ENCODE measurements at regions not wholly inside any gene's neighbourhood (a gene's known extent, or its start where the extent isn't known, plus 50 kb on each side); places are given as distances from the start of the nearest gene placed in this dataset.
"Not testable (repeated sequence)": the region's sequence is repeated elsewhere in the genome, so short reads cannot be mapped to it uniquely, and the experiment has no call there.

GRCh38 chr20:28562510-28562898 lies 2695.0 kb upstream of the DEFB115 start:
- DNase-seq (ENCODE audit: low read depth in 2 of 2) = no peak

DNA sequence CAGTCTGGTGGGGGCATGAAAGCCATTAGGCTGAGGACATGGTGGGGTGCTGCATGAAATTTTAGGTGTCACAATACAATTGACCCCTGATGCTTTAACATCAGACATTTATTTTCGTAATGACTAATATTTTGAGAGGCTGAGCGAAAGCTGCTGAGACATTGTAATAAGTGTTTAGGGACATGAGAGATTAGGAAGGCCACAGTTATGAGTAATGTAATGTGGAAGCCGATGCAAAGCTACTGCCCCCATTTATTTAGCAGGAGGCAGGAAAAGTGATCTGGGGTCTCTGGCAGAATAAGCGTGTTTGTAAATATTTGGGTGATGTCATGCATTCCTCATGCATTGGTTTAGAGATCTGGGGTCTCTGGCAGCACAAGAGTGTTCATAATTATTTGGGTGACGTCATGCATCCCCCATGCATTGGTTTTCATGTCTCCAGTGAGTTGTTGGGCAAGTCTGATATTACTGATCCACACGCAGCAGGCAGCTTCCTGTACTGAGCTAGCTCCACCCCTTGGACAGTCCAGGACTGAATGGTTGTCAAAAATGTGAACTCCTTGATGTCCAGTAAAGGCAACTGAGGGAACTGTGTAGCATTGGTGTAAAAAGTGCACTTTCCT lies 2694.5 kb upstream of the DEFB115 start:
- not testable (repeated sequence) for DNase-seq (ENCODE audit: low read depth in 2 of 2)

- DNase-seq (ENCODE audit: low read depth in 2 of 2) = not testable (repeated sequence)
Observed at GRCh38 chr20:28564024-28564423, 2693.4 kb upstream of the DEFB115 start.

- not testable (repeated sequence) for DNase-seq (ENCODE audit: low read depth in 2 of 2)
Observed at GRCh38 chr20:28564688-28565463, 2692.6 kb upstream of the DEFB115 start.

- not testable (repeated sequence) for DNase-seq (ENCODE audit: low read depth in 2 of 2)
Observed at GRCh38 chr20:28575991-28576390, 2681.5 kb upstream of the DEFB115 start.

DNA sequence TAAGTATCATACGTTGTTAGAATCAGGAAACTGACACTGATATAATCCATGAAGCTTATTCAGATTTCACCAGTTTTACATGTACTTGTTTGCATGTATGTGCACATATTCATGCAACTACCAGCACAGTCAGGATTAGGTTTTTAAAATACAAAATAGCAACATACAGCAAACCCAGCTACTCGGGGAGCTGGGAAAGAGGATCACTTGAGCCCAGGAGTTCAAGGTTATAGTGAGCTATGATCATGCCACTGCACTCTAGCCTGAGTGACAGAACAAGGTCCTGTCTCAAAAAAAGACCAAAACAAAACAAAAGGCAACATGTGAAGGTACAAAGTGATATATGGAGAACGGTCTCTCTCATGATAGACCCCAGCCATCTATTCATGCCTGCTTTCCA lies 2665.8 kb upstream of the DEFB115 start:
- not testable (repeated sequence) for DNase-seq (ENCODE audit: low read depth in 2 of 2)

DNA sequence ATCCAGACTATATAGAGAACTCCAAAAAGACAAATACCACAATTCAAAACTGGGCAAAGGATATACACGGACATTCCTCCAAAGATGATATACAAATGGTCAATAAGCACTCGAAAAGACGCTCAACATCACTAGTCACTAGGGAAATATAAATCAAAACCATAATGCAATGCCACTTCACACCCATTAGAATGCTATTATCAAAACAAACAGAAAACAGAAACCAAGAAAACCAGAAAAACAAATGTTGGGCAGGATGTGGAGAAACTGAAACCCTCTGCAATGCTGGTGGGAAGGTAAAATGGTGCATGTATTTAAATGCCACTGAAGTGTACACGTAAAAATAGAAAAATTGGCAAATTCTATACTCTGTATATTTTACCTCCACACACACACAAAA lies 2664.1 kb upstream of the DEFB115 start:
- not testable (repeated sequence) for DNase-seq (ENCODE audit: low read depth in 2 of 2)

DNA sequence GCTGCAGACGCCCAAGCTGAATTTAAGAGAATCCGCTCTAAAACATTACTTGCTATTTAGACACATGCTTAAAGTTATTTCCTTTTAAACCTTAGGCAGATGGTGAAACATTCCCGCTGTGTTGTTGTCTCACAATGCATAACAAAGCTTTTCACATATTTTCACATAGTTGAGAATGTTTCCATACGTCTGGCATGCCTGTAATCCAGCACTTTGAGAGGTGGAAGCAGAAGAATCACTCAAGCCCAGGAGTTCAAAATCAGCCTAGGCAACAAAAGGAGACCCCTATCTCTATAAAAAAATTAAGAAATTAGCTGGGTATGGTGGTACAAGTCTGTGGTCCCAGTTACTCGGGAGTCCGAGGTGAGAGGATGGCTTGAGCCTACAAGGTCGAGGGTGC lies 2663.0 kb upstream of the DEFB115 start:
- DNase-seq (ENCODE audit: low read depth in 2 of 2) = not testable (repeated sequence)

DNA sequence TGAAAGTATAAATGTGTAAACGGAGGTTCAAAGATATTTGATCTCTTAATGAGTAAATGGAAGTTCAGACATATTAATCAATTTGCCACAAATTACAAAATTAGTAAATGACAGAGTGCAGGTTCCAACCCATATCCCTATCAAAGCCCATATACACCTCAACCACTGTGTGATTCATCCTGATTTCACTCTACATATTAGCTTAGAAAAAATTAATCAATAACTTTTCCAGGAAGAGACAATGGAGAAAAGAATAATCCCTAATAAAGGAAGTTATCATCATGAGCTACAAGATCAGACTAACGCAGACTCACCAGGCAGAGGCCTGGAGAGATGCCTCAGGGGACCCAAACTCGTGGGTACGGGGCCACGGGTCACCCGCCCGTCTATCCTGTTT lies 2655.5 kb upstream of the DEFB115 start:
- not testable (repeated sequence) for DNase-seq (ENCODE audit: low read depth in 2 of 2)

DNA sequence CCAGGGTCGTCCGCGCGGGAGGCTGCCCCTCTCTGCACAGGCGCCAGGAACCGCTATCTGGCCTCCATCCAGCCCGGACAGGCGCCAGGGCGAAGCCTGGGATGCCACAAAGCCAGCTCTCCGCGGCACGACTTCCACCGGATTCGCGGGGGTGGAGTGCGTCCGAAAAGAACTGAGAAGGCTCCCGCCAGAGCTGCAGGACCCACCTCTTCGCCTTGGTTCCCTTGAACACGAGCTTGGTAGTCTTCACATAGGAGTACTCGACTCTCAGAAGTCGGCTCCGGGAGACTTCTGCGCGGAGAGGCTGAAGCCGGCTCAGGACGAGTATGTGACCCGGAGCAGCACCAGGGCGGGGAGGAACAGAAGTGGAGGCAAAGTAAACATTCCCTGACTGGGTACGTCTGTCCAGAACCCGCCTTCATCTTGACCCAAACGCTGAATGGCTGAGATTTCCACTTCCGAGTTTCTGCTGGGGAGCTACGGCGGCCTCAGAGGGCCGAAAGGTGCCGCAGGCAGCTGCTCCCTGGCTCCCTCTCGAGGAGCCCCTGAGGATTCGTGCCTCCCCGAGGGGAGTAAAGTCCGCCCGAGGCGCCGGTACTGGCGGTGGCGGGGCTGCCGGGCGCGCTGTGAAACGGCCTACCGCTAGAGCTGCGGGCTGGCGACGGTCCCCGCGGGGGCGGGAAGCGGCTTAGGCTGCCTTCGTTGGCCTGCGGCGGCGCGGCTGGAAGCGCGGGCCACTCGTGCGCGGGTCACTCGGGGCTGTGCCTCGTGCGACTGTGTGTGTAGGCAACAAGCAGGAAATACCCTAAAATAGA lies 2654.9 kb upstream of the DEFB115 start:
- peak; percentile 66 to 67 for DNase-seq (ENCODE audit: low read depth in 2 of 2)

DNA sequence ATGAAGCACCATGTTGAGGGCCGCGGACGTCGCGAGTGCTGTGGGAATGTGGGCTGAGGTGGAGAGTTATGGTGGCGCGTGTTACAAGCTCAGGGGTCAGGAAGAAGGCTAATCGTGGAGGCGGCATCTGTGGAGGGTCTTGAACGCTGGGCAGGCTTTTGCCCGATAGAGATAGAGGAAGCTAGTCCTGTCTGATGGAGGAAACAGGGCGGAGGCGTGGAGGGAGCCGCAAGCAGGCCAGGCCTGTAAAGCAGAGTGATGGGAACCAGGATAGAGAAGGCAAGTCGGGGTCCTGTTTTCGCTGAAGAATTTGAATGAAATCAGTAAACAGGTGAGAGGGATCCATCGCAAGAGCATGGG lies 2654.3 kb upstream of the DEFB115 start:
- DNase-seq (ENCODE audit: low read depth in 2 of 2) = not testable (repeated sequence)

- DNase-seq (ENCODE audit: low read depth in 2 of 2) = no peak
Observed at GRCh38 chr20:28616354-28616753, 2641.1 kb upstream of the DEFB115 start.

DNA sequence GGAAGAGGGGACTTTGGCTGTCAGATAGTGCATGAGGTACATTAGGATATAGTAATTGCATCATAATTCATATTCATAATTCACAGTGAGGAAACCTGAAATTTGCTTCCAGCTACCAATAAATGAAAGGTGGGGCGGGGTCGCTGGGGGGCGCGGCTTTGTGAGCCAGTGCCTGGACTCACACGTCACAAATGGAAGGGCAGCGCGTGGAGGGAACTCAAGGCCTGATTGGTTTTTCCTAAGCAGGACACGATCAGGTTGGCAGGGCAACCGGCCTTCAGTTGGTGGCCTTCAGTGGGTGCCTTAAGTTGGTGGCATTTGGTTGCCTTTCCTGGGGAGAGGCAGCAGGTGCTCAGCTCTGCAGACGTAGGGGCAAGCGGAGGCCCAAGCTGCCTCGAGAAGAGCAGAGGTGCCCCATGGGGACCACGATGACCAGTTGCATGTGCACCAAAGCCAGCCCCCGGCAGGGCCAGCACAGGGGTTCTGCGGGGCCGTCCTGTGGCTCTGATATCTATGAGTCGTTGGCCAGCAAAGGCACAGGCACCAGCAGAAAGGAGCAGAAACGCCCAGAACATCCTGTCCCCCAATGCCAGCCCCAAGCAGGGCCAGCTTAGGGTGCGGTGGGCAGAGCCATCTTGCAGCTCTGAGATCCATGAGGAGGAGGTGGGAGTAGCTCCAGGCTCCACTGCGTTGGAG lies 2637.4 kb upstream of the DEFB115 start:
- not testable (repeated sequence) for DNase-seq (ENCODE audit: low read depth in 2 of 2)

- not testable (repeated sequence) for DNase-seq (ENCODE audit: low read depth in 2 of 2)
Observed at GRCh38 chr20:28625112-28625511, 2632.4 kb upstream of the DEFB115 start.

GRCh38 chr20:28640831-28641230 lies 2616.6 kb upstream of the DEFB115 start:
- DNase-seq (ENCODE audit: low read depth in 2 of 2) = not testable (repeated sequence)

Measured in stimulated activated CD4-positive, alpha-beta T cell treated with anti-CD3 and anti-CD28 coated beads, Interleukin-15, amount 100 ng/mL, for 48 hours (primary cell).